ENCODE measurements at regions not wholly inside any gene's neighbourhood (a gene's known extent, or its start where the extent isn't known, plus 50 kb on each side); places are given as distances from the start of the nearest gene placed in this dataset.
"Not testable (repeated sequence)": the region's sequence is repeated elsewhere in the genome, so short reads cannot be mapped to it uniquely, and the experiment has no call there.

GRCh38 chr5:36552651-36553393 lies 53.6 kb upstream of the SLC1A3 start:
- H3K4me1 ChIP-seq (ENCODE audit: control insufficient read depth, insufficient read depth, low read length): no peaks in the 10 kb centered on the region
- H3K36me3 ChIP-seq (ENCODE audit: control insufficient read depth, insufficient read depth, low read length): no peaks in the 10 kb centered on the region
- H3K27me3 ChIP-seq (ENCODE audit: control insufficient read depth, insufficient read depth, low read length): no peaks in the 10 kb centered on the region
- no peaks in the 10 kb centered on the region for H3K9me3 ChIP-seq (ENCODE audit: control insufficient read depth, insufficient read depth, low read length)
- no CpG with 5 or more reads among the region's 8 CpGs for WGBS (ENCODE audit: insufficient coverage, insufficient read length)
- H3K27ac ChIP-seq (ENCODE audit: low read length): no peak overlapping the region
- no peak overlapping the region for H3K4me3 ChIP-seq (ENCODE audit: low read length)
- peak; percentile 9 for DNase-seq (ENCODE audit: low read depth, low spot score)

- not testable (repeated sequence) for H3K4me3 ChIP-seq (ENCODE audit: low read length); H3K4me1 ChIP-seq (ENCODE audit: control insufficient read depth, insufficient read depth, low read length); H3K27ac ChIP-seq (ENCODE audit: low read length); DNase-seq (ENCODE audit: low read depth, low spot score); H3K9me3 ChIP-seq (ENCODE audit: control insufficient read depth, insufficient read depth, low read length); H3K36me3 ChIP-seq (ENCODE audit: control insufficient read depth, insufficient read depth, low read length); H3K27me3 ChIP-seq (ENCODE audit: control insufficient read depth, insufficient read depth, low read length)
- WGBS (ENCODE audit: insufficient coverage, insufficient read length): no CpG with 5 or more reads among the region's 1 CpG
These were observed 51.4 kb upstream of the SLC1A3 start for GRCh38 chr5:36555035-36555434.

Measured in iPS DF 6.9 (cell line).